ENCODE measurements at regions not wholly inside any gene's neighbourhood (a gene's known extent, or its start where the extent isn't known, plus 50 kb on each side); places are given as distances from the start of the nearest gene placed in this dataset.

- DNase-seq: no peak
These were observed 114.1 kb downstream of the SLC16A9 start for GRCh38 chr10:59595593-59595992.

GRCh38 chr10:59593768-59594167 is 115.9 kb downstream of the SLC16A9 start:
- DNase-seq: no peak

GRCh38 chr10:59589796-59590195 is 119.9 kb downstream of the SLC16A9 start:
- DNase-seq: no peak

GRCh38 chr10:59588791-59589190 is 120.9 kb downstream of the SLC16A9 start:
- DNase-seq: no peak

- DNase-seq: no peak
These were observed 121.9 kb downstream of the SLC16A9 start for GRCh38 chr10:59587756-59588140.

- no peak for DNase-seq
These were observed 122.4 kb downstream of the SLC16A9 start for GRCh38 chr10:59587083-59587755.

GRCh38 chr10:59586407-59586891 is 123.2 kb downstream of the SLC16A9 start:
- DNase-seq: no peak

- DNase-seq: no peak
These were observed 124.5 kb downstream of the SLC16A9 start for GRCh38 chr10:59585046-59585700.

GRCh38 chr10:59582780-59583179 is 126.9 kb downstream of the SLC16A9 start:
- DNase-seq: no peak

- DNase-seq: no peak
These were observed 127.6 kb downstream of the SLC16A9 start for GRCh38 chr10:59582058-59582457.

- DNase-seq: peak in 1 of 2 experiments; percentile 9
These were observed 129.4 kb downstream of the SLC16A9 start for GRCh38 chr10:59580026-59580863.

GRCh38 chr10:59578741-59579140 is 130.9 kb downstream of the SLC16A9 start:
- DNase-seq: no peak

GRCh38 chr10:59577984-59578383 is 131.7 kb downstream of the SLC16A9 start:
- no peak for DNase-seq

GRCh38 chr10:59575269-59575668 is 134.4 kb downstream of the SLC16A9 start:
- no peak for DNase-seq

- no peak for DNase-seq
These were observed 146.1 kb downstream of the SLC16A9 start for GRCh38 chr10:59563531-59563930.

- no peak for DNase-seq
These were observed 147.5 kb downstream of the SLC16A9 start for GRCh38 chr10:59562126-59562525.

GRCh38 chr10:59561477-59562121 is 148.1 kb downstream of the SLC16A9 start:
- DNase-seq: no peak

GRCh38 chr10:59560990-59561389 is 148.7 kb downstream of the SLC16A9 start:
- no peak for DNase-seq

GRCh38 chr10:59560161-59560560 is 149.5 kb downstream of the SLC16A9 start:
- DNase-seq: no peak

- no peak for DNase-seq
These were observed 151.6 kb downstream of the SLC16A9 start for GRCh38 chr10:59558066-59558465.

GRCh38 chr10:59557642-59558041 is 152.0 kb downstream of the SLC16A9 start:
- DNase-seq: no peak

- no peak for DNase-seq
These were observed 152.6 kb downstream of the SLC16A9 start for GRCh38 chr10:59557052-59557451.

Data from SW 1271 (cell line).